ENCODE measurements at regions not wholly inside any gene's neighbourhood (a gene's known extent, or its start where the extent isn't known, plus 50 kb on each side); places are given as distances from the start of the nearest gene placed in this dataset.

- no peak for DNase-seq (ENCODE audit: low read depth)
These were observed 73.3 kb downstream of the MRPL14 start for GRCh38 chr6:44053760-44054556.

DNA sequence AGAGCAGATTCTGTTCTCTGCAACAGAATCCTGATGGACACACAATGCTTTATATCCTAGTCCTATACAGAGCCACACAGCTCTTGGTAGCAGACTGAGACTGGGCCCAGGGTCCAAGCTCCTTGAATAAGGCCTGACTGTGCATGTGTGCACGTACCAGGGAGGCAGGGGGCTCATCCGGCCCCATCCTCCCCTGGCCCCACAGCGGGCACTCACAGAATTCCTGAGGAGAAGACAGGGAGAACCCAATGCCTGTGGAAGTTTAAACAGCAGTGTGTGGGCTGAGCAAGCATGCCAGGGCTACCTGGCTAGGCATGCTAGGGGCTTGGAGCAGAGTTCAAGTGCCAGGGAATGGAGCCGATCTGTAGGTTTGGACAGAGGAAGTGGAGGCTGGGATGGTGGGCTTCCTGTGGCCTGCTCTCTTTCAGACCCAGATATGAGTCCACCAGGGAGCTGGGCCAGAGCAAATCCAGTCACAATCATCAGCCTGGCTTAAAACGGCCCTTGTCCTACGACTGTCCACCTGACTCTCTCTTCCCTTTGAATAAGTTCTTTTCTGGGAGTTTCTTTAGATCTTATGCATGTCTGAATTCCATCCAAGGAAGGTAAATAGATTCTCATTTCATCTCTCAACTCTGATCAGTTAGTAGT, 74.0 kb downstream of the MRPL14 start:
- no peak for DNase-seq (ENCODE audit: low read depth)
- TF ChIP-seq, protein P1, sequence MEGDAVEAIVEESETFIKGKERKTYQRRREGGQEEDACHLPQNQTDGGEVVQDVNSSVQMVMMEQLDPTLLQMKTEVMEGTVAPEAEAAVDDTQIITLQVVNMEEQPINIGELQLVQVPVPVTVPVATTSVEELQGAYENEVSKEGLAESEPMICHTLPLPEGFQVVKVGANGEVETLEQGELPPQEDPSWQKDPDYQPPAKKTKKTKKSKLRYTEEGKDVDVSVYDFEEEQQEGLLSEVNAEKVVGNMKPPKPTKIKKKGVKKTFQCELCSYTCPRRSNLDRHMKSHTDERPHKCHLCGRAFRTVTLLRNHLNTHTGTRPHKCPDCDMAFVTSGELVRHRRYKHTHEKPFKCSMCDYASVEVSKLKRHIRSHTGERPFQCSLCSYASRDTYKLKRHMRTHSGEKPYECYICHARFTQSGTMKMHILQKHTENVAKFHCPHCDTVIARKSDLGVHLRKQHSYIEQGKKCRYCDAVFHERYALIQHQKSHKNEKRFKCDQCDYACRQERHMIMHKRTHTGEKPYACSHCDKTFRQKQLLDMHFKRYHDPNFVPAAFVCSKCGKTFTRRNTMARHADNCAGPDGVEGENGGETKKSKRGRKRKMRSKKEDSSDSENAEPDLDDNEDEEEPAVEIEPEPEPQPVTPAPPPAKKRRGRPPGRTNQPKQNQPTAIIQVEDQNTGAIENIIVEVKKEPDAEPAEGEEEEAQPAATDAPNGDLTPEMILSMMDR (conservative IDR thresholded peaks at IDR 0.05; ENCODE audit: low read depth, low read length): no peak
- H3K4me3 ChIP-seq (ENCODE audit: low read depth, low read length): no peak overlapping the region

More at GRCh38 chr6:44053760-44054556, 73.3 kb downstream of the MRPL14 start:
- TF ChIP-seq, protein P1 (conservative IDR thresholded peaks at IDR 0.05; ENCODE audit: low read depth, low read length): no peak
- H3K4me3 ChIP-seq (ENCODE audit: low read depth, low read length): no peak overlapping the region

- H3K4me3 ChIP-seq (ENCODE audit: low read depth, low read length): no peak overlapping the region
- DNase-seq (ENCODE audit: low read depth): no peak
- TF ChIP-seq, protein P1 (conservative IDR thresholded peaks at IDR 0.05; ENCODE audit: low read depth, low read length): no peak
These were observed 74.7 kb downstream of the MRPL14 start for GRCh38 chr6:44052419-44053023.

GRCh38 chr6:44051515-44051914, 75.7 kb downstream of the MRPL14 start:
- no peak overlapping the region for H3K4me3 ChIP-seq (ENCODE audit: low read depth, low read length)
- TF ChIP-seq, protein P1 (conservative IDR thresholded peaks at IDR 0.05; ENCODE audit: low read depth, low read length): no peak
- DNase-seq (ENCODE audit: low read depth): no peak

- no peak for DNase-seq (ENCODE audit: low read depth)
- no peak overlapping the region for H3K4me3 ChIP-seq (ENCODE audit: low read depth, low read length)
- TF ChIP-seq, protein P1 (conservative IDR thresholded peaks at IDR 0.05; ENCODE audit: low read depth, low read length): no peak
These were observed 76.3 kb downstream of the MRPL14 start for GRCh38 chr6:44050872-44051505.

DNA sequence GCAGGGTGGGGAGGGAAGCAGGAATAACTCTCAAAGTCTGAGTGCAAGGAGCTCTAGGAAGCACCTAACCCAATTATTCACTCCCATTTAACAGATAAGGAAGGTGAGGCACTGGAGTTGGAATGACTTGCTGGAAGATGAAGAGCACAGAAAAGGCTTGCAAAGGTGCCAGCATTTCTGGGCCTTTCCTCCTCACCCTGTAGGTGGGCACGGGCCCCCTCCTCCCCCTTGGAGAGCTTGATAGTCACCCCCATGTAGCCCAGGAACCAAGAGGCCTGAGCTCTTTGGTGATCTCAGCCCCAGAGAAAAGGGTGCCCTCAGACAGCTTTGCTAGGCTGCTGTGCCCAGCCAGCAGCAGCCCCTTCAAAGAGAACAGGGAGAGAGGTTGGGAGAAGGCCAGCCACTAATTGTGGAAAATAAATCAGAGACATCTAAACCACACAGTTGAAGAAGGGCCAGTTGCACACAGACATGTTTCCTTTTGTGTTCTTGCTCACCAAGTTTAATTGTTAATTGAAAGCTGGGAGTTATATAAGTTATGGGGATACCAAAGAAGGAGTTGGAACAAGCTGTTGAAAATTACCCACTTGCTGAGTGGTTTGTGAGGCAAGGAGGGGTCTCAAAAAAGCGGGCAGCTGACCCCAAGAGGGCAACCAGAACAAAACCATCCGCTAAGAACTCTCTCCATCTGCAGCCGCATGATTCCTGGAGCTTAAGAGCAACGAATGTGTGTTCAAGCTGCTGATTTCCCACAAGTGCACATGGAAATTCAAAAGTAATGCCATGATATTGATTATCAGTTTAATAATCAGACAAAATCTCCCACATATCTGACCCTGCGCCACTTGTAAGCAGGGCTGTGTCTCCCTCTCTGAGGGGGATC, 77.0 kb downstream of the MRPL14 start:
- no peak for DNase-seq (ENCODE audit: low read depth)
- TF ChIP-seq, protein P1 (conservative IDR thresholded peaks at IDR 0.05; ENCODE audit: low read depth, low read length): no peak
- H3K4me3 ChIP-seq (ENCODE audit: low read depth, low read length): no peak overlapping the region
